AG04450 (cell line): ENCODE measurements at regions not wholly inside any gene's neighbourhood (a gene's known extent, or its start where the extent isn't known, plus 50 kb on each side); places are given as distances from the start of the nearest gene placed in this dataset.

Experiments
- CTCF ChIA-PET: fragments of 300-600, 350-600 bp; formaldehyde crosslinking; extraction: SDS; loops from one replicate; lab custom pipeline; 2022; ENCODE audit warnings: antibody characterized with exemption, inconsistent platforms; lab: Charles Lee
- POLR2A ChIA-PET: fragments of 350-600 bp; formaldehyde crosslinking; extraction: SDS; loops from one replicate; lab custom pipeline; 2021; ENCODE audit warnings: antibody characterized with exemption, inconsistent platforms; lab: Yijun Ruan, JAX
- DNase-seq: peaks from one replicate; pipeline ENCODE4 v3.0.0-alpha.2; 2011; ENCODE audit warnings: low read depth, low spot score
- H3K27ac ChIP-seq: one replicate; pipeline ENCODE4 v1.5.1; 2012; ENCODE audit warnings: low read depth, low read length, control low read depth
- H3K27me3 ChIP-seq: one replicate; pipeline ENCODE4 v1.6.0; 2012; ENCODE audit warnings: low read length; ENCODE audit not compliant: control insufficient read depth, insufficient read depth
- H3K4me3 ChIP-seq: 2 replicates; pipeline ENCODE4 v1.5.1; 2011; ENCODE audit warnings: mild to moderate bottlenecking, low read depth, low read length, control low read depth
- H3K9me3 ChIP-seq: 2 replicates; pipeline ENCODE4 v1.5.1; 2012; ENCODE audit warnings: low read length; ENCODE audit not compliant: control insufficient read depth, insufficient read depth
- TF ChIP-seq, protein P1 (sequence below): IDR thresholded peaks from 2 replicates; pipeline ENCODE4 v1.5.1; 2011; ENCODE audit warnings: low read depth, low read length, control low read depth, inconsistent platforms

DNA sequence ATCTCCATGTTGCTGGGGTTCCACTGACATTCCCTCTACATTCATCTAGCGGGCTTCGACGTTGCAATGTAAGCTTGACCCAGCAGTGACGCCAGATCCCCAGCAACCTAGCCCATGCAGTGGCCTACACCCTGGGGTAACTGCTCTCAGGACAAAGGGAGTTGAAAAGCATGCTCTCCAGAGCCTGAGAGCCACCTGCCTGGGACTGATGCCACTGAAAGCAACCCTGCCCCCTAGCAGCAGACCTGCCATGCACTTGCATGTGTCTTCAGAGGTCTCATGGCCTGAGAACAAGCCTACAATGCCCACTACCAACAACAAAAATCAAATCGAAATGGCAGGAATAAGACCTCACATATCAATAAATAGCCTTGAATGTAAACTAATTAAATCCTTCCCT is 330.3 kb downstream of the TRIM36 start:
- no peak for DNase-seq
- peaks cover 3% of the 10 kb centered on the region; the same call in 1 of the 2 replicates for H3K9me3 ChIP-seq
- no peak overlapping the region for H3K4me3 ChIP-seq
- ChIA-PET POLR2A (no interaction called here), CTCF (no interaction called here)
- H3K27me3 ChIP-seq, result no peaks in the 10 kb centered on the region
- TF ChIP-seq, protein P1, sequence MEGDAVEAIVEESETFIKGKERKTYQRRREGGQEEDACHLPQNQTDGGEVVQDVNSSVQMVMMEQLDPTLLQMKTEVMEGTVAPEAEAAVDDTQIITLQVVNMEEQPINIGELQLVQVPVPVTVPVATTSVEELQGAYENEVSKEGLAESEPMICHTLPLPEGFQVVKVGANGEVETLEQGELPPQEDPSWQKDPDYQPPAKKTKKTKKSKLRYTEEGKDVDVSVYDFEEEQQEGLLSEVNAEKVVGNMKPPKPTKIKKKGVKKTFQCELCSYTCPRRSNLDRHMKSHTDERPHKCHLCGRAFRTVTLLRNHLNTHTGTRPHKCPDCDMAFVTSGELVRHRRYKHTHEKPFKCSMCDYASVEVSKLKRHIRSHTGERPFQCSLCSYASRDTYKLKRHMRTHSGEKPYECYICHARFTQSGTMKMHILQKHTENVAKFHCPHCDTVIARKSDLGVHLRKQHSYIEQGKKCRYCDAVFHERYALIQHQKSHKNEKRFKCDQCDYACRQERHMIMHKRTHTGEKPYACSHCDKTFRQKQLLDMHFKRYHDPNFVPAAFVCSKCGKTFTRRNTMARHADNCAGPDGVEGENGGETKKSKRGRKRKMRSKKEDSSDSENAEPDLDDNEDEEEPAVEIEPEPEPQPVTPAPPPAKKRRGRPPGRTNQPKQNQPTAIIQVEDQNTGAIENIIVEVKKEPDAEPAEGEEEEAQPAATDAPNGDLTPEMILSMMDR, result no peak
- H3K27ac ChIP-seq, result no peak overlapping the region

DNA sequence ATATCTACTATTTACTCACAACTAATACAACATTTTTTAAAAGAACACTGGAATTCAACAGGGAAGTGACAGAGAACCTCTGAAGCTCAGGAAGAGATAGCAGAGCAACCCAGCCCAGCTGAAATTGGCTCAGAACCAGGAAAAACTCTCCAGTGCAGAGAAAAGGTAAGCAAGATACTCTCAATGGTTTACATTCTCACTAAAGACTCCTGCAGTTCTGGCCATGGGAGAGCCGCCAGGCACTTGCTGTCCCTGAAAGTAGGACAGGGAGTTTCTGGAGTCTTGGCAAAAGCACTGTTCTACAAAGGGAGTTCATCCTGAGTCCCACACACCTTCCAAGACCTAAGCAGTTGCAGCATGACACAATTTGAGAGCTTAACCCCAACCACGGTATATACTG is 330.8 kb downstream of the TRIM36 start:
- ChIA-PET CTCF (no interaction called here), POLR2A (no interaction called here)
- no peaks in the 10 kb centered on the region for H3K27me3 ChIP-seq
- peaks cover 3% of the 10 kb centered on the region; the same call in 1 of the 2 replicates for H3K9me3 ChIP-seq
- TF ChIP-seq, protein P1, result no peak
- H3K4me3 ChIP-seq, result no peak overlapping the region
- DNase-seq, result no peak
- H3K27ac ChIP-seq, result no peak overlapping the region

DNA sequence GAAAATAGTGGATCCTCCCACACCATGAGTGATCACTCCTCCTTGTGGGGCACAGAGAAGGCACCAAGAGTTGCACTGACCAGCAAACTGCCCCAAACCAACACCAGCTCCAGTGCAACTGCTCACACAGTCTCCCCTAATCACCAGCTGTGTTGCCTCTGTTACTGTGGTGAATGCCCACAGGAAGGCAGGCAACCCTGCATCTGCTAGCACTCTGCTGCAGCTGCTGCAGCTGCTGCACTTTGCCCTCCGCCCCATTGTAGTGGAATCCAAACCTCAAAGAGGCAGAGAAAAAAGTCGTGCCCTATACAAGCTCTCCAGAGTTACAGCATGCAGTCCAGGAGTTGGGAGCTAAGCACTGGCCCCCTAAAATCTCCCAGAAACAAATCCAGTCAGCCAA is 339.6 kb downstream of the TRIM36 start:
- TF ChIP-seq, protein P1, result no peak
- ChIA-PET POLR2A (no interaction called here), CTCF (no interaction called here)
- Histone ChIP-seq H3K9me3 (peaks cover 16% of the 10 kb centered on the region; the same call in 1 of the 2 replicates), H3K4me3 (no peak overlapping the region), H3K27ac (no peak overlapping the region), H3K27me3 (no peaks in the 10 kb centered on the region)
- no peak for DNase-seq

DNA sequence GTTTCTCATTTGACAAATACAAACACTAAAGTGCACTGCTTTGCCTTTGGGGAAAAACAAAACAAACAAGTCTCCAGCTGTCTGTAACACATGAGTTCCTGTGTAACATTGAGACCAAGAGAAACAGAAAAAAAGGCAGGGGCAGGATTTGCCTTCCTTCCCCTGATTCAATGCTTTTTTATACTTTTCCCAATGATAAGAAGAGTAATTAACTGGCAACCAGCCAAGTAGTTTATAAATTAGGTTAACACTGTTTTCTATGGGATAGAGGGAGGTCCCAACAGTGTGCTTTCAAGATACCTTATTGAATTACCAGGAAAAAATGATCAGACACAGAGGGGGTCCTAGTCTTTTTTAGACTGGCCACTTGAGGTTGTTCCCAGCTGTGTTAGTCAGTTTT is 346.8 kb downstream of the TRIM36 start:
- POLR2A ChIA-PET, result no interaction called here
- TF ChIP-seq, protein P1, result no peak
- CTCF ChIA-PET, result no interaction called here

GRCh38 chr5:114822436-114822835 is 347.3 kb downstream of the TRIM36 start:
- CTCF ChIA-PET, result no interaction called here
- Histone ChIP-seq H3K9me3 (peaks cover 10% of the 10 kb centered on the region), H3K27ac (no peak overlapping the region), H3K4me3 (no peak overlapping the region), H3K27me3 (no peaks in the 10 kb centered on the region)
- DNase-seq, result no peak
- POLR2A ChIA-PET, result no interaction called here
- TF ChIP-seq, protein P1, result no peak

More for the DNA sequence above, 346.8 kb downstream of the TRIM36 start:
- DNase-seq, result no peak
- peaks cover 10% of the 10 kb centered on the region for H3K9me3 ChIP-seq
- H3K27ac ChIP-seq, result no peak overlapping the region
- H3K27me3 ChIP-seq, result no peaks in the 10 kb centered on the region
- no peak overlapping the region for H3K4me3 ChIP-seq
